Liver (tissue), 3 donors: ENCODE measurements at regions not wholly inside any gene's neighbourhood (a gene's known extent, or its start where the extent isn't known, plus 50 kb on each side); places are given as distances from the start of the nearest gene placed in this dataset.

Experiments
- ATF3 ChIP-seq: IDR thresholded peaks from 2 replicates; pipeline ENCODE4 v1.6.1; 2016; ENCODE audit warnings: antibody characterized with exemption
- CTCF ChIP-seq: fragments of 150-350 bp; IDR thresholded peaks from 2 replicates; pipeline ENCODE4 v1.5.1; 2017; ENCODE audit warnings: improper control_type of control experiment, low read depth, low read length; ENCODE audit not compliant: missing input control
- EGR1 ChIP-seq, 2 donors: IDR thresholded peaks; 2 replicates each; pipeline ENCODE4 v1.6.1; 2016 to 2018; ENCODE audit warnings: antibody characterized with exemption in 2 of 2, low read depth in 2 of 2
- FOXA1 ChIP-seq: IDR thresholded peaks from 2 replicates; pipeline ENCODE4 v1.6.1; 2016; ENCODE audit warnings: antibody characterized with exemption
- GABPA ChIP-seq, 2 donors: IDR thresholded peaks in 1 of 2; conservative IDR thresholded peaks in 1 of 2; 2 replicates each; pipeline ENCODE4 v1.6.1; 2016; ENCODE audit warnings: antibody characterized with exemption in 2 of 2, mild to moderate bottlenecking in 1 of 2, moderate library complexity in 1 of 2
- MAX ChIP-seq: IDR thresholded peaks from 2 replicates; pipeline ENCODE4 v1.6.1; 2016; ENCODE audit warnings: antibody characterized with exemption
- RAD21 ChIP-seq, 2 donors: IDR thresholded peaks; 2 replicates each; pipeline ENCODE4 v1.6.1; 2016; ENCODE audit warnings: antibody characterized with exemption in 2 of 2, mild to moderate bottlenecking in 2 of 2
- SP1 ChIP-seq: IDR thresholded peaks from 2 replicates; pipeline ENCODE4 v1.6.1; 2018; ENCODE audit warnings: antibody characterized with exemption, mild to moderate bottlenecking
- TAF1 ChIP-seq: conservative IDR thresholded peaks from 2 replicates; pipeline ENCODE4 v1.6.1; 2016; ENCODE audit warnings: antibody characterized with exemption, mild to moderate bottlenecking
- YY1 ChIP-seq: IDR thresholded peaks from 2 replicates; pipeline ENCODE4 v1.6.1; 2016; ENCODE audit warnings: antibody characterized with exemption, mild to moderate bottlenecking
- TF ChIP-seq, protein P1 (sequence below): IDR thresholded peaks from 2 replicates; pipeline ENCODE4 v1.6.1; 2016; ENCODE audit warnings: antibody characterized with exemption, mild to moderate bottlenecking
- donor health status: healthy.
- donor health status: healthy.

DNA sequence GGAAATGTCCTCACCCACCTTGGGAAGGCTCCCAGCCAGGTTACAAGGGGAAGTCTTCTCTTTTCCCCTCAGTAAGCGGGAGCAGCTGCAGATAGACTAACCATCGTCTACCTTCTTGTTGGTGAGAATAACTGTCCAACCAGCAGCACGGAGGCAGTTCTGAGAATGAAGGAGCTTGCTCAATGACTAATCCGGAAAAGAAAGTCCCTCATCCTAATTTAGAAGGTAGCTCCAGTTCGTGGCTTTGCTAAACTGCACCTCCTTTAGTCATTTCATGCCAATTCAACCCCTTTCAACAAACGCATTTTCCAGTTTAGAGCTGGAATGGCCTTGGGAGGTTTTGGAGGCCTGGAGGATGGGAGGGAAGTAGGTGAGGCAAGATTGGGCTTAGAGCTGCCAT, 527.4 kb upstream of the PROK2 start:
- no peak for TF ChIP-seq TAF1
- TF ChIP-seq CTCF = no peak
- TF ChIP-seq GABPA (IDR thresholded peaks at IDR 0.05 in 1 of 2, conservative IDR thresholded peaks at IDR 0.05 in 1 of 2) = no peak
- TF ChIP-seq, protein P1, sequence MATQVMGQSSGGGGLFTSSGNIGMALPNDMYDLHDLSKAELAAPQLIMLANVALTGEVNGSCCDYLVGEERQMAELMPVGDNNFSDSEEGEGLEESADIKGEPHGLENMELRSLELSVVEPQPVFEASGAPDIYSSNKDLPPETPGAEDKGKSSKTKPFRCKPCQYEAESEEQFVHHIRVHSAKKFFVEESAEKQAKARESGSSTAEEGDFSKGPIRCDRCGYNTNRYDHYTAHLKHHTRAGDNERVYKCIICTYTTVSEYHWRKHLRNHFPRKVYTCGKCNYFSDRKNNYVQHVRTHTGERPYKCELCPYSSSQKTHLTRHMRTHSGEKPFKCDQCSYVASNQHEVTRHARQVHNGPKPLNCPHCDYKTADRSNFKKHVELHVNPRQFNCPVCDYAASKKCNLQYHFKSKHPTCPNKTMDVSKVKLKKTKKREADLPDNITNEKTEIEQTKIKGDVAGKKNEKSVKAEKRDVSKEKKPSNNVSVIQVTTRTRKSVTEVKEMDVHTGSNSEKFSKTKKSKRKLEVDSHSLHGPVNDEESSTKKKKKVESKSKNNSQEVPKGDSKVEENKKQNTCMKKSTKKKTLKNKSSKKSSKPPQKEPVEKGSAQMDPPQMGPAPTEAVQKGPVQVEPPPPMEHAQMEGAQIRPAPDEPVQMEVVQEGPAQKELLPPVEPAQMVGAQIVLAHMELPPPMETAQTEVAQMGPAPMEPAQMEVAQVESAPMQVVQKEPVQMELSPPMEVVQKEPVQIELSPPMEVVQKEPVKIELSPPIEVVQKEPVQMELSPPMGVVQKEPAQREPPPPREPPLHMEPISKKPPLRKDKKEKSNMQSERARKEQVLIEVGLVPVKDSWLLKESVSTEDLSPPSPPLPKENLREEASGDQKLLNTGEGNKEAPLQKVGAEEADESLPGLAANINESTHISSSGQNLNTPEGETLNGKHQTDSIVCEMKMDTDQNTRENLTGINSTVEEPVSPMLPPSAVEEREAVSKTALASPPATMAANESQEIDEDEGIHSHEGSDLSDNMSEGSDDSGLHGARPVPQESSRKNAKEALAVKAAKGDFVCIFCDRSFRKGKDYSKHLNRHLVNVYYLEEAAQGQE = no peak
- TF ChIP-seq RAD21 (IDR thresholded peaks at IDR 0.05) = no peak
- no peak for TF ChIP-seq YY1
- TF ChIP-seq ATF3 = no peak
- TF ChIP-seq SP1 = no peak
- no peak for TF ChIP-seq MAX
- no peak for TF ChIP-seq FOXA1
- TF ChIP-seq EGR1 (IDR thresholded peaks at IDR 0.05; ENCODE audit: low read depth in 2 of 2) = no peak
